ENCODE measurements at regions not wholly inside any gene's neighbourhood (a gene's known extent, or its start where the extent isn't known, plus 50 kb on each side); places are given as distances from the start of the nearest gene placed in this dataset.
"Not testable (repeated sequence)": the region's sequence is repeated elsewhere in the genome, so short reads cannot be mapped to it uniquely, and the experiment has no call there.

GRCh38 chr5:122665051-122665450, 109.8 kb upstream of the SNX2 start:
- H3K9me2 ChIP-seq (replicated peaks; ENCODE audit: insufficient read depth, low read length): no peaks in the 10 kb centered on the region
- TF ChIP-seq EZH2phosphoT487 (IDR thresholded peaks at IDR 0.05; ENCODE audit: low read length): no peak
- TF ChIP-seq CTCF (IDR thresholded peaks at IDR 0.05; ENCODE audit: low read length): no peak
- TF ChIP-seq EZH2 (optimal IDR thresholded peaks at IDR 0.05; ENCODE audit: low read depth, low read length): no peak
- no peaks in the 10 kb centered on the region for H3K79me2 ChIP-seq (ENCODE audit: low read length)

GRCh38 chr5:122668552-122668951, 106.3 kb upstream of the SNX2 start:
- H3K79me2 ChIP-seq (ENCODE audit: low read length): no peaks in the 10 kb centered on the region
- TF ChIP-seq EZH2phosphoT487 (IDR thresholded peaks at IDR 0.05; ENCODE audit: low read length) (no peak), CTCF (IDR thresholded peaks at IDR 0.05; ENCODE audit: low read length) (no peak), EZH2 (optimal IDR thresholded peaks at IDR 0.05; ENCODE audit: low read depth, low read length) (no peak)
- H3K9me2 ChIP-seq (replicated peaks; ENCODE audit: insufficient read depth, low read length): no peaks in the 10 kb centered on the region
- no peak overlapping the region for H3K4me3 ChIP-seq (ENCODE audit: low read length)
- H3K27ac ChIP-seq (ENCODE audit: low read length): no peak overlapping the region
- no peaks in the 10 kb centered on the region for H4K20me1 ChIP-seq (ENCODE audit: insufficient read depth, low read length)
- DNase-seq: no peak
- no peaks in the 10 kb centered on the region for H3K4me1 ChIP-seq (ENCODE audit: low read length)
- H3K36me3 ChIP-seq (replicated peaks; ENCODE audit: insufficient read depth, low read length): no peaks in the 10 kb centered on the region
- H3K27me3 ChIP-seq (replicated peaks; ENCODE audit: insufficient read depth, low read length): no peaks in the 10 kb centered on the region
- H2AFZ ChIP-seq (ENCODE audit: low read length): no peak overlapping the region
- H3F3A ChIP-seq (ENCODE audit: insufficient read depth, low read length): no peaks in the 10 kb centered on the region
- H3K9me3 ChIP-seq (replicated peaks; ENCODE audit: insufficient read depth, low read length): no peaks in the 10 kb centered on the region
- no peak overlapping the region for H3K9ac ChIP-seq (ENCODE audit: low read length)
- H3K4me2 ChIP-seq (ENCODE audit: low read depth, low read length): no peak overlapping the region

More at GRCh38 chr5:122665051-122665450, 109.8 kb upstream of the SNX2 start:
- Histone ChIP-seq H3K9ac (ENCODE audit: low read length) (no peak overlapping the region), H3K4me1 (ENCODE audit: low read length) (no peaks in the 10 kb centered on the region), H3K9me3 (replicated peaks; ENCODE audit: insufficient read depth, low read length) (no peaks in the 10 kb centered on the region), H4K20me1 (ENCODE audit: insufficient read depth, low read length) (no peaks in the 10 kb centered on the region), H3K27ac (ENCODE audit: low read length) (no peak overlapping the region), H3K4me3 (ENCODE audit: low read length) (no peak overlapping the region), H3F3A (ENCODE audit: insufficient read depth, low read length) (no peaks in the 10 kb centered on the region), H3K36me3 (replicated peaks; ENCODE audit: insufficient read depth, low read length) (no peaks in the 10 kb centered on the region), H3K27me3 (replicated peaks; ENCODE audit: insufficient read depth, low read length) (no peaks in the 10 kb centered on the region), H3K4me2 (ENCODE audit: low read depth, low read length) (no peak overlapping the region), H2AFZ (ENCODE audit: low read length) (no peak overlapping the region)
- DNase-seq: no peak

- H3K27me3 ChIP-seq (replicated peaks; ENCODE audit: insufficient read depth, low read length); H2AFZ ChIP-seq (ENCODE audit: low read length); DNase-seq; H3K27ac ChIP-seq (ENCODE audit: low read length); H3K9ac ChIP-seq (ENCODE audit: low read length); H3K9me3 ChIP-seq (replicated peaks; ENCODE audit: insufficient read depth, low read length); H3K36me3 ChIP-seq (replicated peaks; ENCODE audit: insufficient read depth, low read length); H4K20me1 ChIP-seq (ENCODE audit: insufficient read depth, low read length); H3F3A ChIP-seq (ENCODE audit: insufficient read depth, low read length); H3K9me2 ChIP-seq (replicated peaks; ENCODE audit: insufficient read depth, low read length); H3K4me3 ChIP-seq (ENCODE audit: low read length); H3K79me2 ChIP-seq (ENCODE audit: low read length); H3K4me1 ChIP-seq (ENCODE audit: low read length); H3K4me2 ChIP-seq (ENCODE audit: low read depth, low read length): not testable (repeated sequence)
Observed at GRCh38 chr5:122669709-122670108, 105.2 kb upstream of the SNX2 start.

- no peak for DNase-seq
- Histone ChIP-seq H3K9me3 (replicated peaks; ENCODE audit: insufficient read depth, low read length) (no peaks in the 10 kb centered on the region), H3K9ac (ENCODE audit: low read length) (no peak overlapping the region), H3K36me3 (replicated peaks; ENCODE audit: insufficient read depth, low read length) (no peaks in the 10 kb centered on the region), H3F3A (ENCODE audit: insufficient read depth, low read length) (no peaks in the 10 kb centered on the region), H3K4me2 (ENCODE audit: low read depth, low read length) (no peak overlapping the region), H4K20me1 (ENCODE audit: insufficient read depth, low read length) (no peaks in the 10 kb centered on the region), H2AFZ (ENCODE audit: low read length) (no peak overlapping the region), H3K9me2 (replicated peaks; ENCODE audit: insufficient read depth, low read length) (no peaks in the 10 kb centered on the region), H3K27me3 (replicated peaks; ENCODE audit: insufficient read depth, low read length) (no peaks in the 10 kb centered on the region), H3K4me1 (ENCODE audit: low read length) (no peaks in the 10 kb centered on the region), H3K79me2 (ENCODE audit: low read length) (no peaks in the 10 kb centered on the region), H3K4me3 (ENCODE audit: low read length) (no peak overlapping the region), H3K27ac (ENCODE audit: low read length) (no peak overlapping the region)
- no peak for TF ChIP-seq EZH2phosphoT487 (IDR thresholded peaks at IDR 0.05; ENCODE audit: low read length)
- TF ChIP-seq EZH2 (optimal IDR thresholded peaks at IDR 0.05; ENCODE audit: low read depth, low read length): no peak
- no peak for TF ChIP-seq CTCF (IDR thresholded peaks at IDR 0.05; ENCODE audit: low read length)
Observed at GRCh38 chr5:122673343-122673742, 101.5 kb upstream of the SNX2 start.

All from MM.1S (cell line).